ENCODE measurements at regions not wholly inside any gene's neighbourhood (a gene's known extent, or its start where the extent isn't known, plus 50 kb on each side); places are given as distances from the start of the nearest gene placed in this dataset.

DNA sequence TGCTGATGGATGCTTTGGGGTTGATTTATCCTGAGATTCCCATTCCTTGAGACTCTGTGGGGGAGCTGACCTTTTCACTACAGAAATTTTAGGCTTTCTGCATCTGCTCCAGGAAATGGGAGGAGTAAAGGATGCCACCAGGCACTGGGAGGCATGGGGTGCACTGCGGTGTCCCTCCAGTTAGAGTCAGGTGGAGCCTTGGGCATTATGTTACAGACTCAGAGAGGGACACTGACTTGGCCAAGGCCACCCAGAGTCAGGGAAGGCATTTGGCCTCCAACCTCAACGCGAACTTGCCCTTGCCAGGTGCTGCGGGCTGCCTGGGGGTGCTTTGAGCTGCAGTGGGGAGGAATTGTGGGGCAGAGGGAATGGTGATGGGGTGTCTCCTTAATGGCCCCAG, 58.0 kb upstream of the TBX3 start:
- H3K27ac Mint-ChIP-seq: no peak overlapping the region
- peaks cover 10% of the 10 kb centered on the region for H3K27me3 Mint-ChIP-seq
- H3K9me3 Mint-ChIP-seq: no peaks in the 10 kb centered on the region
- DNase-seq: no peak
- H3K4me3 Mint-ChIP-seq: no peak overlapping the region
- H3K4me1 Mint-ChIP-seq: no peaks in the 10 kb centered on the region
- no peaks in the 10 kb centered on the region for H3K36me3 Mint-ChIP-seq (ENCODE audit: low read depth)
- no peak for ATAC-seq

- Mint-ChIP-seq H3K4me1 (no peaks in the 10 kb centered on the region), H3K36me3 (ENCODE audit: low read depth) (no peaks in the 10 kb centered on the region), H3K27ac (no peak overlapping the region), H3K4me3 (no peak overlapping the region), H3K9me3 (no peaks in the 10 kb centered on the region), H3K27me3 (peaks cover 21% of the 10 kb centered on the region)
- no peak for DNase-seq
- ATAC-seq: no peak
Observed at GRCh38 chr12:114740448-114740847, 56.5 kb upstream of the TBX3 start.

- Mint-ChIP-seq H3K36me3 (ENCODE audit: low read depth) (no peaks in the 10 kb centered on the region), H3K27ac (no peak overlapping the region), H3K4me1 (no peaks in the 10 kb centered on the region), H3K9me3 (no peaks in the 10 kb centered on the region), H3K27me3 (peaks cover 34% of the 10 kb centered on the region), H3K4me3 (no peak overlapping the region)
- DNase-seq (no peak), ATAC-seq (no peak)
Observed at GRCh38 chr12:114738460-114739184, 54.6 kb upstream of the TBX3 start.

DNA sequence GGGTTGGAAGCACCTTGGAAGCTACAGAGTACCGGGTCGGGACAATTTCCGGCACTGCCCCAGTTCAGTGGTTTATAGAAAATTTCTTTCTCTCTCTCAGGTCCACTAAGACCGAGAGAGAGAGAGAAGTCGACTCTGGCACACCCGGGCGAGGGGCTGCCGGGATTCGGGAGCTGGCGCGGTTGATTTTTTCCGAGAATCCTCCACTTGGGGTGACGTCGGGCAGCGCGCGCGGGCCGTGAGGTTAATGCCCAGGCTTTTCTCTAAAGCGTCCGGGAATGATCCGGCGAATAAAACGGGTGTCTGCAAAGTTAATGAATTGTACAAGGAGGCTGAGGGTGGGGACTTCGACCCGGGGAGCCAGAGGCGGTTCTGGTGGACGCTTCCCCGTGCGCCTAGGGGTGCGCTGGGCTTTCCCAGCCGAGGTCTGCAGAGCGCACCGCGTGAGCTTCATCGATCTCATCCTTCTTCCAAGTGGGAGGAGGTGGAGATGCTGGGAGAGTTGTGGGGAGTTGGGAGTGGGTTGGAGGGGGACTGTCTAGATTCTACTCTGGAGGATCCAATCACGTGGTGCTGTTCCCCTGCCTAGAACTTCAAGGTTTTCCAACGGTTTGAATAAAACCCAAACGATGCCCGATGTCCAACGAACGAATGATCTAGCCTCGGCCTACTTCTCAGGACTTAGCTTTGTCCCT, 51.9 kb upstream of the TBX3 start:
- Mint-ChIP-seq H3K4me3 (no peak overlapping the region), H3K27ac (no peak overlapping the region), H3K4me1 (no peaks in the 10 kb centered on the region), H3K27me3 (peaks cover 36% of the 10 kb centered on the region), H3K36me3 (ENCODE audit: low read depth) (no peaks in the 10 kb centered on the region), H3K9me3 (no peaks in the 10 kb centered on the region)
- DNase-seq: no peak
- ATAC-seq: no peak

GRCh38 chr12:114735011-114735410, 51.0 kb upstream of the TBX3 start:
- Mint-ChIP-seq H3K9me3 (no peaks in the 10 kb centered on the region), H3K4me1 (no peaks in the 10 kb centered on the region), H3K4me3 (no peak overlapping the region), H3K36me3 (ENCODE audit: low read depth) (no peaks in the 10 kb centered on the region), H3K27me3 (peaks cover 36% of the 10 kb centered on the region), H3K27ac (no peak overlapping the region)
- ATAC-seq (no peak), DNase-seq (no peak)

DNA sequence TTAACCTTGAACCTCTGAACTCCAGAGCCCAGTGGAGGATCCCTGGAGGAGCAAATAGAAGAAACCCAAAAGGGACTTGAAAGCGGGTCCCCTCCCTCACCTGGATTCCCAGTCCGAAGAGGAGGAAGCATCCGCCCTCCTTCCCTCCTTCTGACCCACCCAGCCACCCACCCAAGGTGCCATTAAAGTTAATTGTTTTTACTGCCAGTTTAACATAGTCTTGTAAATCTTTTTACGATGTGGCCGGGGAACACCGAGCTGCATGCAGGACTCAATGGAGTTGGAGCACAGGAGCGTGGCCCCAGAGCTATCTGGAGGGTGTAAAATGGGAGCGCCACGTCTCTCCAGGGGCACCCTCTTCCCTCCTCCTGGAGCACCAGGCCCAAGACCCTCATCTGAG, 49.9 kb upstream of the TBX3 start:
- Mint-ChIP-seq H3K27ac (no peak overlapping the region), H3K4me1 (no peaks in the 10 kb centered on the region), H3K9me3 (no peaks in the 10 kb centered on the region), H3K4me3 (no peak overlapping the region), H3K27me3 (peaks cover 34% of the 10 kb centered on the region), H3K36me3 (ENCODE audit: low read depth) (no peaks in the 10 kb centered on the region)
- ATAC-seq (no peak), DNase-seq (no peak)

Measured in activated naive CD8-positive, alpha-beta T cell treated with anti-CD3 and anti-CD28 coated beads, Interleukin-2, amount 50 U/mL, for 24 hours (primary cell).